ENCODE measurements at regions not wholly inside any gene's neighbourhood (a gene's known extent, or its start where the extent isn't known, plus 50 kb on each side); places are given as distances from the start of the nearest gene placed in this dataset.
A peak's percentile ranks its signal among the peaks of the same experiment; 100 is the strongest.

DNA sequence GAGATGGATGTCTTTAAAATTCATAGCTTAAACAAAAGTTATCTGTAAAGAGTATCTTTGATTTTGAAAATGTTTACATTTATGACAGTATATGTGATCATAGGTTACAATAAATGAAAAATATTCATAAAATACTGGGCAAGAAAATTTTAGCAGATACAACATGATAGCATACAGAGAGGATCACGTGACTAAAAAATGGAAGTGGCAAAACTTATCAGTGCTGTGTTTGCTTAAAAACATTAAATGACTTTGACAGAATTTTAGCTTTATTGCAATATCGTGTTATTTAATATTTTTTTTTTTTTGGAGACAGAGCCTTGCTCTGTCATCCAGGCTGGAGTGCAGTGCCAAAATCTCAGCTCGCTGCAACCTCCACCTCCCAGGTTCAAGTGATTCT, 2294.1 kb downstream of the NCAM2 start:
- Histone ChIP-seq H3K9me3 (no peaks in the 10 kb centered on the region), H3K4me1 (no peaks in the 10 kb centered on the region), H3K27me3 (no peaks in the 10 kb centered on the region), H3K4me3 (no peak overlapping the region), H3K36me3 (no peaks in the 10 kb centered on the region), H3K27ac (no peak overlapping the region)
- TF ChIP-seq, protein P1, sequence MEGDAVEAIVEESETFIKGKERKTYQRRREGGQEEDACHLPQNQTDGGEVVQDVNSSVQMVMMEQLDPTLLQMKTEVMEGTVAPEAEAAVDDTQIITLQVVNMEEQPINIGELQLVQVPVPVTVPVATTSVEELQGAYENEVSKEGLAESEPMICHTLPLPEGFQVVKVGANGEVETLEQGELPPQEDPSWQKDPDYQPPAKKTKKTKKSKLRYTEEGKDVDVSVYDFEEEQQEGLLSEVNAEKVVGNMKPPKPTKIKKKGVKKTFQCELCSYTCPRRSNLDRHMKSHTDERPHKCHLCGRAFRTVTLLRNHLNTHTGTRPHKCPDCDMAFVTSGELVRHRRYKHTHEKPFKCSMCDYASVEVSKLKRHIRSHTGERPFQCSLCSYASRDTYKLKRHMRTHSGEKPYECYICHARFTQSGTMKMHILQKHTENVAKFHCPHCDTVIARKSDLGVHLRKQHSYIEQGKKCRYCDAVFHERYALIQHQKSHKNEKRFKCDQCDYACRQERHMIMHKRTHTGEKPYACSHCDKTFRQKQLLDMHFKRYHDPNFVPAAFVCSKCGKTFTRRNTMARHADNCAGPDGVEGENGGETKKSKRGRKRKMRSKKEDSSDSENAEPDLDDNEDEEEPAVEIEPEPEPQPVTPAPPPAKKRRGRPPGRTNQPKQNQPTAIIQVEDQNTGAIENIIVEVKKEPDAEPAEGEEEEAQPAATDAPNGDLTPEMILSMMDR (IDR thresholded peaks at IDR 0.05) = no peak
- no peak for TF ChIP-seq POLR2A (IDR thresholded peaks at IDR 0.05)
- WGBS (ENCODE audit: insufficient coverage, low coverage, low lambda C conversion rate, missing lambda C conversion rate) = 69% methylated on average over 3 of the region's 3 CpGs
- ATAC-seq (no peak), DNase-seq (no peak)
- intact Hi-C loops (cut with DNase I) = no loop called here

DNA sequence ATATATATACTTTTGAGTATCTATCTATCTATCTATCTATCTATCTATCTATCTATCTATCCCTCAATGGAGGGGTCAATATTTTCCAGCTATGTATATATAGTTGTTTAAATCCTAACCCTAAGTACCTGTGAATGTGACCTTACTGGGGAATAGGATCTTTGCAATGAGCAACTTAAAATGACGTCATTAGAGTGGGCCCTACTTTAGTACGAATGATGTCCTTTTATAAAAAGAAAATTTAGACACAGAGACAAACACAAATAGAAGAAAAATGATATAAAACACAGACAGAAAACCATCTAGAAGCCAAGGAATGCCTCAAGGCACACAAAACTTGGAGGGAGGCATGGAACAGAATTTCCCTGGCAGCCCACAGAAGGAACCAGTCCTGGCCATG, 2283.7 kb downstream of the NCAM2 start:
- intact Hi-C loops (cut with DNase I) = no loop called here
- no peak for ATAC-seq
- 77% methylated on average over 2 of the region's 2 CpGs for WGBS (ENCODE audit: insufficient coverage, low coverage, low lambda C conversion rate, missing lambda C conversion rate)

GRCh38 chr21:23249760-23250159, 2251.6 kb downstream of the NCAM2 start:
- DNase-seq (no peak), ATAC-seq (no peak)
- intact Hi-C loops (cut with DNase I) = no loop called here
- H3K9me3 ChIP-seq = no peaks in the 10 kb centered on the region
- H3K36me3 ChIP-seq = no peaks in the 10 kb centered on the region
- H3K27ac ChIP-seq = no peak overlapping the region
- H3K4me3 ChIP-seq = no peak overlapping the region
- WGBS (ENCODE audit: insufficient coverage, low coverage, low lambda C conversion rate, missing lambda C conversion rate) = 17% methylated on average over 1 of the region's 1 CpG
- TF ChIP-seq, protein P1 (IDR thresholded peaks at IDR 0.05) = no peak
- no peaks in the 10 kb centered on the region for H3K4me1 ChIP-seq
- no peaks in the 10 kb centered on the region for H3K27me3 ChIP-seq

More for the DNA sequence above, 2283.7 kb downstream of the NCAM2 start:
- Histone ChIP-seq H3K4me3 (no peak overlapping the region), H3K27me3 (no peaks in the 10 kb centered on the region), H3K27ac (no peak overlapping the region), H3K9me3 (no peaks in the 10 kb centered on the region), H3K4me1 (no peaks in the 10 kb centered on the region), H3K36me3 (no peaks in the 10 kb centered on the region)
- DNase-seq = no peak
- TF ChIP-seq POLR2A (IDR thresholded peaks at IDR 0.05) = no peak
- TF ChIP-seq, protein P1 (IDR thresholded peaks at IDR 0.05) = no peak

- 21% methylated on average over 2 of the region's 2 CpGs for WGBS (ENCODE audit: insufficient coverage, low coverage, low lambda C conversion rate, missing lambda C conversion rate)
- ATAC-seq = peak in 1 of 4 donors; percentile 48
- Histone ChIP-seq H3K4me3 (no peak overlapping the region), H3K9me3 (no peaks in the 10 kb centered on the region), H3K36me3 (no peaks in the 10 kb centered on the region), H3K27me3 (no peaks in the 10 kb centered on the region), H3K27ac (no peak overlapping the region), H3K4me1 (no peaks in the 10 kb centered on the region)
- TF ChIP-seq, protein P1 (IDR thresholded peaks at IDR 0.05) = no peak
- intact Hi-C loops (cut with DNase I) = no loop called here
- no peak for DNase-seq
Measured at GRCh38 chr21:23247334-23247733, 2249.1 kb downstream of the NCAM2 start.

DNA sequence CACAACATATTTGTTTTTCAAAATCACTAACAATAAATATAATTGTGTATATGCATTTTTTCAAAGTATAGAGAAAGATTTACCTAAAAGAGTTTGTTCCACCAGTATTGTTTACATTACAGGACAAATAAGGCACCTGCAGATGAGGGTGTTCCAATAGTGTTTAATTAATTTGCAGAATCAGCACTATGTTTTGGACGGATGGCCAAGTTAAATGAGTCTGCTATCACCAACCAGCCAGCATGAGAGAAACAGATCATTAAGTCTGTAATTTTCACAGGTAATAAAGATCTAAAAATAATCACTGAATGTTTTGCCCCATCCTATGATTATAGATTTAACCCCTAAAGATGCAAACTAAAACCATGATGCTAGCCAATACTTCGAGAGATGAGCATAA, 2247.0 kb downstream of the NCAM2 start:
- no peak for ATAC-seq
- no peaks in the 10 kb centered on the region for H3K9me3 ChIP-seq
- no peaks in the 10 kb centered on the region for H3K4me1 ChIP-seq
- H3K36me3 ChIP-seq = no peaks in the 10 kb centered on the region
- H3K4me3 ChIP-seq = no peak overlapping the region
- H3K27ac ChIP-seq = no peak overlapping the region
- WGBS (ENCODE audit: insufficient coverage, low coverage, low lambda C conversion rate, missing lambda C conversion rate) = 49% methylated on average over 2 of the region's 2 CpGs
- intact Hi-C loops (cut with DNase I) = no loop called here
- no peaks in the 10 kb centered on the region for H3K27me3 ChIP-seq
- no peak for DNase-seq
- TF ChIP-seq, protein P1 (IDR thresholded peaks at IDR 0.05) = no peak
- TF ChIP-seq POLR2A (IDR thresholded peaks at IDR 0.05) = no peak
